Sigmoid colon (tissue), 4 donors: ENCODE measurements at regions not wholly inside any gene's neighbourhood (a gene's known extent, or its start where the extent isn't known, plus 50 kb on each side); places are given as distances from the start of the nearest gene placed in this dataset.

Experiments
- EP300 ChIP-seq, 4 donors: sonication (generic); formaldehyde crosslinking; IDR thresholded peaks; one replicate each; pipeline ENCODE4 v1.6.1; 2017; ENCODE audit warnings: antibody characterized with exemption in 4 of 4
- POLR2A ChIP-seq, 2 donors: fragments of 450-650 bp; IDR thresholded peaks; one replicate each; pipeline ENCODE4 v1.6.1; 2016; ENCODE audit warnings: antibody characterized with exemption in 2 of 2, mild to moderate bottlenecking in 2 of 2, moderate library complexity in 2 of 2
- POLR2AphosphoS5 ChIP-seq, 4 donors: sonication (generic); formaldehyde crosslinking; IDR thresholded peaks; one replicate each; pipeline ENCODE4 v1.6.1; 2017; ENCODE audit warnings: antibody characterized with exemption in 4 of 4
- TF ChIP-seq, protein P1 (sequence below), 4 experiments: fragments of 450-650 bp in 3 of 4; fragments of 200-600 bp in 1 of 4; IDR thresholded peaks; one replicate each; pipeline ENCODE4 v1.5.1; 2016 to 2019; ENCODE audit warnings: antibody characterized with exemption in 4 of 4, mild to moderate bottlenecking in 3 of 4, moderate library complexity in 2 of 4

- TF ChIP-seq EP300 (IDR thresholded peaks at IDR 0.05) (no peak), POLR2A (IDR thresholded peaks at IDR 0.05) (no peak), POLR2AphosphoS5 (IDR thresholded peaks at IDR 0.05) (no peak)
- TF ChIP-seq, protein P1, sequence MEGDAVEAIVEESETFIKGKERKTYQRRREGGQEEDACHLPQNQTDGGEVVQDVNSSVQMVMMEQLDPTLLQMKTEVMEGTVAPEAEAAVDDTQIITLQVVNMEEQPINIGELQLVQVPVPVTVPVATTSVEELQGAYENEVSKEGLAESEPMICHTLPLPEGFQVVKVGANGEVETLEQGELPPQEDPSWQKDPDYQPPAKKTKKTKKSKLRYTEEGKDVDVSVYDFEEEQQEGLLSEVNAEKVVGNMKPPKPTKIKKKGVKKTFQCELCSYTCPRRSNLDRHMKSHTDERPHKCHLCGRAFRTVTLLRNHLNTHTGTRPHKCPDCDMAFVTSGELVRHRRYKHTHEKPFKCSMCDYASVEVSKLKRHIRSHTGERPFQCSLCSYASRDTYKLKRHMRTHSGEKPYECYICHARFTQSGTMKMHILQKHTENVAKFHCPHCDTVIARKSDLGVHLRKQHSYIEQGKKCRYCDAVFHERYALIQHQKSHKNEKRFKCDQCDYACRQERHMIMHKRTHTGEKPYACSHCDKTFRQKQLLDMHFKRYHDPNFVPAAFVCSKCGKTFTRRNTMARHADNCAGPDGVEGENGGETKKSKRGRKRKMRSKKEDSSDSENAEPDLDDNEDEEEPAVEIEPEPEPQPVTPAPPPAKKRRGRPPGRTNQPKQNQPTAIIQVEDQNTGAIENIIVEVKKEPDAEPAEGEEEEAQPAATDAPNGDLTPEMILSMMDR (IDR thresholded peaks at IDR 0.05): no peak
Measured at GRCh38 chr4:31573554-31573953, 853.4 kb downstream of the PCDH7 start.
